Astrocyte (in vitro differentiated cells and primary cell): ENCODE measurements at regions not wholly inside any gene's neighbourhood (a gene's known extent, or its start where the extent isn't known, plus 50 kb on each side); places are given as distances from the start of the nearest gene placed in this dataset.

Experiments used
- DNase-seq: peaks from one replicate; pipeline ENCODE4 v3.0.0-alpha.2; 2010; ENCODE audit warnings: low read depth
- FAIRE-seq: peaks from 2 replicates; lab custom pipeline; 2011; peaks lifted over from hg19 to GRCh38; lab: Jason Lieb, UNC
- H2AFZ ChIP-seq: 2 replicates; pipeline ENCODE4 v1.6.0; 2012; ENCODE audit warnings: low read depth, low read length, inconsistent platforms
- H3K27ac ChIP-seq: 2 replicates; pipeline ENCODE4 v1.5.1; 2011; ENCODE audit warnings: low read depth, low read length, inconsistent platforms
- H3K27me3 ChIP-seq: 2 replicates; pipeline ENCODE4 v1.6.0; 2011; ENCODE audit warnings: low read length, inconsistent platforms; ENCODE audit not compliant: insufficient read depth
- H3K36me3 ChIP-seq: 2 replicates; pipeline ENCODE4 v1.5.1; 2011; ENCODE audit warnings: low read length, inconsistent platforms; ENCODE audit not compliant: insufficient read depth
- H3K4me1 ChIP-seq: 2 replicates; pipeline ENCODE4 v1.5.1; 2011; ENCODE audit warnings: low read length, inconsistent platforms; ENCODE audit not compliant: insufficient read depth
- H3K4me2 ChIP-seq: 2 replicates; pipeline ENCODE4 v1.6.0; 2012; ENCODE audit warnings: low read length, inconsistent platforms
- H3K4me3 ChIP-seq: 2 replicates; pipeline ENCODE4 v1.5.1; 2011; ENCODE audit warnings: low read depth, mild to moderate bottlenecking, low read length, inconsistent platforms; ENCODE audit not compliant: insufficient read depth
- H3K79me2 ChIP-seq: 2 replicates; pipeline ENCODE4 v1.6.0; 2012; ENCODE audit warnings: mild to moderate bottlenecking, low read length, inconsistent platforms; ENCODE audit not compliant: insufficient read depth
- H3K9ac ChIP-seq: 2 replicates; pipeline ENCODE4 v1.6.0; 2012; ENCODE audit warnings: mild to moderate bottlenecking, low read length, inconsistent platforms
- H3K9me3 ChIP-seq: 2 replicates; pipeline ENCODE4 v1.5.1; 2012; ENCODE audit warnings: low read depth, mild to moderate bottlenecking, low read length, inconsistent platforms; ENCODE audit not compliant: insufficient read depth
- H4K20me1 ChIP-seq: 2 replicates; pipeline ENCODE4 v1.6.0; 2012; ENCODE audit warnings: low read length, inconsistent platforms; ENCODE audit not compliant: insufficient read depth
- H3K27ac Mint-ChIP-seq: one replicate; pipeline ENCODE4 v1.8.0; 2021; ENCODE audit warnings: mild to moderate bottlenecking, mixed read lengths; ENCODE audit not compliant: unreplicated experiment
- H3K27me3 Mint-ChIP-seq: one replicate; pipeline ENCODE4 v1.8.0; 2021; ENCODE audit warnings: low read depth, mixed read lengths; ENCODE audit not compliant: unreplicated experiment
- H3K36me3 Mint-ChIP-seq: one replicate; pipeline ENCODE4 v1.8.0; 2021; ENCODE audit warnings: low read depth, mixed read lengths; ENCODE audit not compliant: unreplicated experiment
- H3K4me1 Mint-ChIP-seq: one replicate; pipeline ENCODE4 v1.8.0; 2021; ENCODE audit warnings: low read depth, mixed read lengths; ENCODE audit not compliant: unreplicated experiment
- H3K4me3 Mint-ChIP-seq: one replicate; pipeline ENCODE4 v1.8.0; 2021; ENCODE audit warnings: mild to moderate bottlenecking, moderate library complexity, mixed read lengths; ENCODE audit not compliant: unreplicated experiment
- H3K9me3 Mint-ChIP-seq: one replicate; pipeline ENCODE4 v1.8.0; 2021; ENCODE audit warnings: mild to moderate bottlenecking, mixed read lengths; ENCODE audit not compliant: unreplicated experiment
- EZH2 ChIP-seq: IDR thresholded peaks from 2 replicates; pipeline ENCODE4 v1.6.1; 2012; ENCODE audit warnings: mild to moderate bottlenecking, low read length, inconsistent platforms; ENCODE audit not compliant: insufficient read depth
- TF ChIP-seq, protein P1 (sequence below): IDR thresholded peaks from 2 replicates; pipeline ENCODE4 v1.5.1; 2011; ENCODE audit warnings: low read depth, mild to moderate bottlenecking, inconsistent platforms, low read length, moderate library complexity; ENCODE audit not compliant: insufficient read depth

DNA sequence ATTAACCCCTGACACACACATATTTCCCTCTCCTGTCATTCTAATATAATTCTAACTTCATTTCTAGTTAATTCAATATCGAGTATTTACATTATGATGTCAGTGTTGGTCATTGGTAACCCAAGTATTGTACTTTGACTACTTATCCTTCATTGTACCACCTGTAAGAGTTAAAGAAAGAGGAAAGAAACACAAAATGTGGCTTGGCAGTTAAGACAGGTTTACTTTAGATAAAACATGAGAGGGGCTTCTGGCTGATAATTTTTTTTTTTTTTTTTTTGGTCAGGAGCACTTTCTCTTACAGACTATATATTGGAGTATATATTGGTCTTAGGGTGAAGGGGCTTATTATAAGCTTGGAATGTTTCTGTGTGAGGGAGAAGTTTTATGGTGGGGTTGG, 57.0 kb upstream of the ACYP2 start:
- Histone ChIP-seq H3K4me1 (peaks cover 4% of the 10 kb centered on the region), H4K20me1 (no peaks in the 10 kb centered on the region), H3K9ac (no peak overlapping the region), H2AFZ (no peak overlapping the region), H3K27me3 (no peaks in the 10 kb centered on the region), H3K4me2 (no peak overlapping the region), H3K27ac (no peak overlapping the region), H3K79me2 (no peaks in the 10 kb centered on the region), H3K36me3 (no peaks in the 10 kb centered on the region), H3K9me3 (no peaks in the 10 kb centered on the region), H3K4me3 (no peak overlapping the region)
- H3K27me3 Mint-ChIP-seq = no peaks in the 10 kb centered on the region
- no peaks in the 10 kb centered on the region for H3K4me1 Mint-ChIP-seq
- H3K27ac Mint-ChIP-seq = no peak overlapping the region
- no peak for FAIRE-seq
- no peak for DNase-seq
- no peak overlapping the region for H3K4me3 Mint-ChIP-seq
- no peaks in the 10 kb centered on the region for H3K9me3 Mint-ChIP-seq
- no peaks in the 10 kb centered on the region for H3K36me3 Mint-ChIP-seq
- no peak for TF ChIP-seq EZH2
- TF ChIP-seq, protein P1, sequence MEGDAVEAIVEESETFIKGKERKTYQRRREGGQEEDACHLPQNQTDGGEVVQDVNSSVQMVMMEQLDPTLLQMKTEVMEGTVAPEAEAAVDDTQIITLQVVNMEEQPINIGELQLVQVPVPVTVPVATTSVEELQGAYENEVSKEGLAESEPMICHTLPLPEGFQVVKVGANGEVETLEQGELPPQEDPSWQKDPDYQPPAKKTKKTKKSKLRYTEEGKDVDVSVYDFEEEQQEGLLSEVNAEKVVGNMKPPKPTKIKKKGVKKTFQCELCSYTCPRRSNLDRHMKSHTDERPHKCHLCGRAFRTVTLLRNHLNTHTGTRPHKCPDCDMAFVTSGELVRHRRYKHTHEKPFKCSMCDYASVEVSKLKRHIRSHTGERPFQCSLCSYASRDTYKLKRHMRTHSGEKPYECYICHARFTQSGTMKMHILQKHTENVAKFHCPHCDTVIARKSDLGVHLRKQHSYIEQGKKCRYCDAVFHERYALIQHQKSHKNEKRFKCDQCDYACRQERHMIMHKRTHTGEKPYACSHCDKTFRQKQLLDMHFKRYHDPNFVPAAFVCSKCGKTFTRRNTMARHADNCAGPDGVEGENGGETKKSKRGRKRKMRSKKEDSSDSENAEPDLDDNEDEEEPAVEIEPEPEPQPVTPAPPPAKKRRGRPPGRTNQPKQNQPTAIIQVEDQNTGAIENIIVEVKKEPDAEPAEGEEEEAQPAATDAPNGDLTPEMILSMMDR = no peak

DNA sequence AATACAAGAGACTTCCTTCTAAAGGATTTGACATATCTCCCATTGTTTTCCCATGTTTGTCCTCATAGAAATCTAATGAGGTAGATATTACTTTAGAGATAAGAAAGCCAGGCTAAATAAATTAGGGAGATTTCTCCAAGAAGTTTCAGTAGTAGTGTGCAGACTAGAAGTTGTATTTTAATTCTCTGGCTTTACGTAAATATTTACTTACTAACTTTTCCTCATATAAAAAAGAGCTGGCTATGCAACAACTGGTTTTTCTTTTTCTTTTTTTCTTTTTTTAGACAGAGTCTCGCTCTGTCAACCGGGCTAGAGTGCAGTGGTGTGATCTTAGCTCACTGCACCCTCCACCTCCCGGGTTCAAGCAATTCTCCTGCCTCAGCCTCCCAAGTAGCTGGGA, 60.6 kb upstream of the ACYP2 start:
- H3K4me3 Mint-ChIP-seq = no peak overlapping the region
- no peak overlapping the region for H3K4me2 ChIP-seq
- no peaks in the 10 kb centered on the region for H3K9me3 ChIP-seq
- H3K27ac ChIP-seq = no peak overlapping the region
- H3K4me1 Mint-ChIP-seq = no peaks in the 10 kb centered on the region
- H3K36me3 Mint-ChIP-seq = no peaks in the 10 kb centered on the region
- H3K79me2 ChIP-seq = no peaks in the 10 kb centered on the region
- H3K9ac ChIP-seq = no peak overlapping the region
- no peaks in the 10 kb centered on the region for H3K36me3 ChIP-seq
- H2AFZ ChIP-seq = no peak overlapping the region
- H3K27me3 Mint-ChIP-seq = no peaks in the 10 kb centered on the region
- no peaks in the 10 kb centered on the region for H3K27me3 ChIP-seq
- FAIRE-seq (no peak), DNase-seq (no peak)
- TF ChIP-seq, protein P1 = no peak
- no peak for TF ChIP-seq EZH2
- H3K27ac Mint-ChIP-seq = no peak overlapping the region
- no peaks in the 10 kb centered on the region for H3K9me3 Mint-ChIP-seq
- H3K4me1 ChIP-seq = peaks cover 2% of the 10 kb centered on the region
- H4K20me1 ChIP-seq = no peaks in the 10 kb centered on the region
- H3K4me3 ChIP-seq = no peak overlapping the region

DNA sequence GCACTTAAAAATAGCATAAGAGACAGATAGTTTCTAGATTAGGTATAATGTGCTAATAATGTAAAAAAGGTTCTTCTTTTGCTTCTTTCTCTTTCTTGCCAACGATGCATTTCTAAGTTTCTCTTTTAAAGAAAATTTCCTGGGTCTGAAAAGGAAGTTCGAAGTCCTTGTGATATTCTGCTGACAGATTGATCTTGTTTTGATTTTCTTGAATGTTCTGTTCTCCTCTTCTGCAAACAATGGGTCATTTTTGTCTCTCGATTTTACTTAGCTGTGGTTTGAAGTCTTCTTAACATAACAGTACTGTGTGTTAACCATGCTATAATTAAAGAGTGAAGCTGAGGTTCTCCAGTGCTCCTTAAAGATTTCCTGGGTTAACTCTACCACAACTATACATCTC, 61.1 kb upstream of the ACYP2 start:
- Histone ChIP-seq H3K4me3 (no peak overlapping the region), H3K9me3 (no peaks in the 10 kb centered on the region), H3K27me3 (no peaks in the 10 kb centered on the region), H4K20me1 (no peaks in the 10 kb centered on the region), H3K9ac (no peak overlapping the region), H3K27ac (no peak overlapping the region), H3K4me1 (no peaks in the 10 kb centered on the region), H3K36me3 (no peaks in the 10 kb centered on the region), H2AFZ (no peak overlapping the region), H3K4me2 (no peak overlapping the region), H3K79me2 (no peaks in the 10 kb centered on the region)
- no peak for TF ChIP-seq EZH2
- TF ChIP-seq, protein P1 = no peak
- no peak overlapping the region for H3K4me3 Mint-ChIP-seq
- no peaks in the 10 kb centered on the region for H3K27me3 Mint-ChIP-seq
- H3K9me3 Mint-ChIP-seq = no peaks in the 10 kb centered on the region
- no peaks in the 10 kb centered on the region for H3K36me3 Mint-ChIP-seq
- FAIRE-seq = no peak
- no peaks in the 10 kb centered on the region for H3K4me1 Mint-ChIP-seq
- no peak for DNase-seq
- no peak overlapping the region for H3K27ac Mint-ChIP-seq
